OCI-LY7 (cell line): ENCODE measurements at regions not wholly inside any gene's neighbourhood (a gene's known extent, or its start where the extent isn't known, plus 50 kb on each side); places are given as distances from the start of the nearest gene placed in this dataset.

ENCODE experiments used
- CTCF ChIP-seq: fragments of 200-600 bp; sonication (generic); conservative IDR thresholded peaks from 2 replicates; pipeline ENCODE4 v1.5.1; 2014; ENCODE audit warnings: mild to moderate bottlenecking, antibody characterized with exemption, low read length, moderate library complexity, mixed read lengths
- EZH2phosphoT487 ChIP-seq: fragments of 200-600 bp; sonication (generic); IDR thresholded peaks from 2 replicates; pipeline ENCODE4 v1.6.1; 2018; ENCODE audit warnings: low read depth, borderline replicate concordance, mild to moderate bottlenecking, mixed run types, antibody characterized with exemption, low read length, moderate library complexity, mixed read lengths

GRCh38 chr4:8939160-8939839 is 67.7 kb upstream of the HMX1 start:
- TF ChIP-seq CTCF (no peak), EZH2phosphoT487 (no peak)
